Gastrocnemius medialis (tissue), 4 donors: ENCODE measurements at regions not wholly inside any gene's neighbourhood (a gene's known extent, or its start where the extent isn't known, plus 50 kb on each side); places are given as distances from the start of the nearest gene placed in this dataset.

Experiments used
- CTCF ChIP-seq, 5 experiments: fragments of 450-650 bp in 3 of 5; fragments of 200-600 bp in 2 of 5; sonication (generic) in 2 of 5; IDR thresholded peaks in 4 of 5; conservative IDR thresholded peaks in 1 of 5; 1 replicate in 4 of 5; 2 replicates in 1 of 5; pipeline ENCODE4 v1.5.1; 2016 to 2019; ENCODE audit warnings: antibody characterized with exemption in 5 of 5, mild to moderate bottlenecking in 3 of 5, moderate library complexity in 3 of 5
- POLR2A ChIP-seq, 2 donors: fragments of 450-650 bp; IDR thresholded peaks; one replicate each; pipeline ENCODE4 v1.6.1; 2017; ENCODE audit warnings: antibody characterized with exemption in 2 of 2, mild to moderate bottlenecking in 2 of 2, moderate library complexity in 2 of 2

DNA sequence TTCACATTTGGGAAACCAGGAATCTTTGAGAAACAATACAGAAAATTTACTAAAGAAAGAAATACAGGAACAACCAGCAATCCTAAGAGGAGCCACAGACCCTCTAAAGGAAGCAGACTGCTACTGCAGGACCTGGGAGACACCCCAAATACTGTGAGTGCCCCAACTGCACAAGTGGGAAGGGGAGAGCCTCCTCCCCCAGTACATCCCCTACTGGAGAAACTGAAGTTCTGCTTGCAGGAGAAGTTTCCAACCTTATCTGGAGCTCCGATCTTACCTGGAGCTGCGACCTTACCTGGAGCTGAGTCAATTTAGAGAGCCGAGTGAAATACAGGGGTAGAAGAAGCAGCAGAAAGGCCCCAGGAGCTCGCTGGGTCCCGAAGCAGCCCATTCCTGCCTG lies 236.4 kb upstream of the SPRY2 start:
- TF ChIP-seq CTCF (IDR thresholded peaks at IDR 0.05 in 4 of 5, conservative IDR thresholded peaks at IDR 0.05 in 1 of 5) (no peak), POLR2A (IDR thresholded peaks at IDR 0.05) (no peak)
